OCI-LY7 (cell line): ENCODE measurements at regions not wholly inside any gene's neighbourhood (a gene's known extent, or its start where the extent isn't known, plus 50 kb on each side); places are given as distances from the start of the nearest gene placed in this dataset.
A peak's percentile ranks its signal among the peaks of the same experiment; 100 is the strongest.

ENCODE experiments used
- CTCF ChIP-seq: fragments of 200-600 bp; sonication (generic); conservative IDR thresholded peaks from 2 replicates; pipeline ENCODE4 v1.5.1; 2014; ENCODE audit warnings: mild to moderate bottlenecking, antibody characterized with exemption, low read length, moderate library complexity, mixed read lengths
- EZH2phosphoT487 ChIP-seq: fragments of 200-600 bp; sonication (generic); IDR thresholded peaks from 2 replicates; pipeline ENCODE4 v1.6.1; 2018; ENCODE audit warnings: low read depth, borderline replicate concordance, mild to moderate bottlenecking, mixed run types, antibody characterized with exemption, low read length, moderate library complexity, mixed read lengths

GRCh38 chr14:25150934-25151790 lies 101.2 kb upstream of the STXBP6 start:
- TF ChIP-seq CTCF (peak; percentile 94), EZH2phosphoT487 (no peak)
